ENCODE measurements at regions not wholly inside any gene's neighbourhood (a gene's known extent, or its start where the extent isn't known, plus 50 kb on each side); places are given as distances from the start of the nearest gene placed in this dataset.

DNA sequence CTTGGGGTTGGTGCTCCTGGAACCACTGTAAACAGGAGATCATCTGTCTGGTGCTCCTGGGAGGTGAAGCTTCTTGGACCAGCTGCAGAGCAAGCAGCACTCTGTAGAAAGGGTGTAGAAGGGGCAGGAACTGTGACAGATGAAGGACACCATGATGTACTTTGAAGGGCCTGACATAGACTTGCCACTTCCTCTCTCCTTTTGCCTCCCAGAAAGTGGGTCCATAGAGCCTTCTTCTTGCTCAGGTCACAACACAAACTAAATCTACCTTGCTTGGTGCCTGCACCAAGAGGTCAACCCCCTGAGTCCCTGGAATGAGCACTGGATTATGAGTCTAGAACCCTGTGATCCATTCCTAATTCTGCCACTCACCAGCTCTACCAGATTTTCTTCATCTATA lies 176.1 kb upstream of the HES1 start:
- TF ChIP-seq CTCF (conservative IDR thresholded peaks at IDR 0.05) = no peak
- no peak for DNase-seq (ENCODE audit: extremely low spot score, unreplicated experiment)
- peaks cover under 1% of the 10 kb centered on the region for H3K36me3 Mint-ChIP-seq
- H3K4me1 Mint-ChIP-seq (ENCODE audit: unreplicated experiment) = peaks cover 54% of the 10 kb centered on the region
- H3K27ac Mint-ChIP-seq = no peak overlapping the region
- H3K27me3 Mint-ChIP-seq = no peaks in the 10 kb centered on the region
- peak overlapping the region; percentile 40 for H3K4me3 Mint-ChIP-seq
- peaks cover 2% of the 10 kb centered on the region for H3K9me3 Mint-ChIP-seq

DNA sequence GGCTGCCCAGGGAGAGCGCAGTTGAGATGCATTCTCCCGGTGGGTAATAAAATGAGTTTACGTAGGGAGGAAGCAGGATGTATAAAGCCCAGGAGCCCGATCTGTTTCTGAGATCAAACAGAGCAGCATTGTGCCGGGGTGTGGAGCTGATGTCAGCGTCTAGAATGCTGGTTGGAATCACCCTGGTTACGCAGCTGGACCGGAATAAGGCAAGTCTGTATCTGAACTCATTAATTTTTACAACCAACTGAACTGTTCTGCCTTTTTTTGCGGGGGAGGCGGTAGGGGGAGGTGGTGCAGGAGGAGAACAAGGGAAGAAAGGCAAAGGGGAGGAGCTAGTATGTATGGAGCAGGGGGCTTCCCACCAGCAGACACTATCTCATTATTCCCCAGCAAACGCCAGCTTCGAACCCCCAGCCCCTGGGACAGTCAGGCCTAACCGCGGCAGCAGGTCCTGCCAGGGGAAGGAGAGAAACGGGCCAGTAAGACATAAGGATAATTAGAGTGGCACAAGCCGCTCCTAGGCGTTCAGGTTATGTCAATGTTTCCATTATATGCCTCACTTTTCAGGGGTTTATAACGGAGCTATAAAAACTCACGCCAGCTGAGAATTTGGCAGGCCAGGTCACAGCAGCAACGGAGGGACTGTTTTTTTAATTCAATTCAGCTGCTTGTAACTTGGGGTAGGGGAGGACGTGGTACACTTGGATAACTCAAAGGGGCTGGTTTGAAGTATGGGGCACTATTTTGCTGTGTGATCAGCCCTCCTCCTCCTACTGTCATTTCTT lies 175.3 kb upstream of the HES1 start:
- Mint-ChIP-seq H3K4me3 (peak overlapping the region; percentile 69), H3K4me1 (ENCODE audit: unreplicated experiment) (peaks cover 54% of the 10 kb centered on the region), H3K27ac (no peak overlapping the region), H3K36me3 (no peaks in the 10 kb centered on the region), H3K9me3 (no peaks in the 10 kb centered on the region), H3K27me3 (no peaks in the 10 kb centered on the region)
- no peak for DNase-seq (ENCODE audit: extremely low spot score, unreplicated experiment)
- no peak for TF ChIP-seq CTCF (conservative IDR thresholded peaks at IDR 0.05)

DNA sequence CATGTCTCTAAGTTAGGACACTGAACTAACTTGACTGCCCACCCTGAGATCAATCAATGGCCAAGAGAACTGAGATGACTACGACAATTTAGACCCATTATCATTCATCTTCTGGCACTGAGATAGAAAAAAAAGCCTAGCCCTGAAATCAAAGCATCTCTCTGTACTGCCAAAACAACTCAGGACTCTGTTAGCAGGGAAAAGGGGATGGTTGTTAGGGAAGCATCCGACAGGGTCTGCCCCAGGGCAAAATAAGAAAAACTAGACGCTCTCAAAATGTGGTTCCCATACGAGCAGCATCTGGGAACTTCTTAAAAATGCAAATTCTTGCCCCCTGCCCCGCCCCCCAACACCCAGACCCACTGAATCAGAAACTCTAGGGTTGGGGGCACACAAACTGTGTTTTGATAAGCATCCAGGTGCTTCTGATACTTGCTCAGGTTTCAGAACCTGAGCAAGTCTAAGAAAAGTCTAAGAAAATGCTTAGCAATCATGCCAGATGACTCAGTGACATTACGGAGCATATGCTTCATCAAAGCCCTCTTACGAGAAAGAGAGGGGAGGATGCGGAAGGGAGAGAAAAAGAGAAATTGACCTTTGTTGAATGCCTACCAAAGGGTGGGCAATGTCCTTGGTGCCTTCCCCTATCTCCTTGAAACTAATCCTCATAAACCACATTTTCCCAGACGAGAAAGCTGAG lies 172.8 kb upstream of the HES1 start:
- H3K36me3 Mint-ChIP-seq = no peaks in the 10 kb centered on the region
- TF ChIP-seq CTCF (conservative IDR thresholded peaks at IDR 0.05) = no peak
- peak overlapping the region; percentile 1 for H3K27ac Mint-ChIP-seq
- H3K4me1 Mint-ChIP-seq (ENCODE audit: unreplicated experiment) = peaks cover 48% of the 10 kb centered on the region
- no peak for DNase-seq (ENCODE audit: extremely low spot score, unreplicated experiment)
- no peak overlapping the region for H3K4me3 Mint-ChIP-seq
- no peaks in the 10 kb centered on the region for H3K9me3 Mint-ChIP-seq
- H3K27me3 Mint-ChIP-seq = no peaks in the 10 kb centered on the region

DNA sequence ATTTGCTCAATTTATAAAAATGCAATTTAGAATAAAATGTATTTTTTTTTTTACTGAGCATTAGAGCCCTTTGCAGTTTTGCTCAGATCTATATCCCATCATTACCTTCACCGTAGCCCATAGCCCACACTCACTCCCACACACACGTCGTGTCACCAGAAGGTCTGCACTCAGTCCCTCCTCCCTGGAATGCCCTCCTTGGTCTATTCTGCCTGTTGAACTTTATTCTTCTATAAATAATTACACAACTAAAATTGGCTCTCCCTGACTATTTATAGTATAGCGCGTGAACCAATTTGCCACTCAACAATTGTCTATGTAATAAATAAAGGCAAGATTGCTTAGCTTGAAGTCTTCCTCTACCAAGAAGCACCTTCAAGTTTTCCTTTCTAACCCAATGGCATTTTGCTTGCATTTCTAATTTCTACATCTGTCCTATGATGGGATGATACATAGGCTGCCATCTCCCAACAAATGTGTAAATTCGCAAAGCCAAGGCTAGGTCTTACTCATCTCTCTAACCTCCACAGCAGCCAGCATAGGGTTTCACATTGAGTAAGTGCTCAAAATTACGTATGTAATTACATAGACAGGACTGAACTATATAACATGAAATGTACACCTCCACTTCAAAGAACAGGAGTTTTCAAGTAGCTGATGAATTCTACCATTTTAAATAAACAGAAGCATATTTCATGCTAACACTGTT lies 172.0 kb upstream of the HES1 start:
- Mint-ChIP-seq H3K27me3 (no peaks in the 10 kb centered on the region), H3K27ac (no peak overlapping the region), H3K9me3 (no peaks in the 10 kb centered on the region), H3K4me1 (ENCODE audit: unreplicated experiment) (peaks cover 48% of the 10 kb centered on the region), H3K4me3 (no peak overlapping the region), H3K36me3 (no peaks in the 10 kb centered on the region)
- DNase-seq (ENCODE audit: extremely low spot score, unreplicated experiment) = no peak
- no peak for TF ChIP-seq CTCF (conservative IDR thresholded peaks at IDR 0.05)

GRCh38 chr3:193964517-193964880 lies 171.4 kb upstream of the HES1 start:
- no peaks in the 10 kb centered on the region for H3K9me3 Mint-ChIP-seq

More at GRCh38 chr3:193964517-193964880, 171.4 kb upstream of the HES1 start:
- H3K4me1 Mint-ChIP-seq (ENCODE audit: unreplicated experiment) = peaks cover 45% of the 10 kb centered on the region
- no peak for TF ChIP-seq CTCF (conservative IDR thresholded peaks at IDR 0.05)
- no peaks in the 10 kb centered on the region for H3K27me3 Mint-ChIP-seq
- H3K27ac Mint-ChIP-seq = no peak overlapping the region
- no peak overlapping the region for H3K4me3 Mint-ChIP-seq
- DNase-seq (ENCODE audit: extremely low spot score, unreplicated experiment) = no peak
- H3K36me3 Mint-ChIP-seq = no peaks in the 10 kb centered on the region
